ENCODE measurements at regions not wholly inside any gene's neighbourhood (a gene's known extent, or its start where the extent isn't known, plus 50 kb on each side); places are given as distances from the start of the nearest gene placed in this dataset.
"Not testable (repeated sequence)": the region's sequence is repeated elsewhere in the genome, so short reads cannot be mapped to it uniquely, and the experiment has no call there.

DNA sequence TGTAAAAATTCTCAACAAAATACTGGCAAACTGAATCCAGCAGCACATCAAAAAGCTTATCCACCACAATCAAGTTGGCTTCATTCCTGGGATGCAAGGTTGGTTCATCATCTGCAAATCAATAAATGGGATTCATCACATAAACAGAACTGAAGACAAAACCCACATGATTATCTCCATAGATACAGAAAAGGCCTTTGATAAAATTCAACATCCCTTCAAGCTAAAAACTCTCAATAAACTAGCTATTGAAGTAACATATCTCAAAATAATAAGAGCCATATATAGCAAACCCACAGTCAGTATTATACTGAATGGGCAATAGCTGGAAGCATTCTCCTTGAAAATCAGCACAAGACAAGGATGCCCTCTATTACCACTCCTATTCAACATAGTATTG lies 79.3 kb upstream of the ARHGAP42 start:
- not testable (repeated sequence) for H3K27me3 ChIP-seq (ENCODE audit: control insufficient read depth, insufficient read depth, low read length); H3K4me3 ChIP-seq (ENCODE audit: low read length); H3K36me3 ChIP-seq (ENCODE audit: control insufficient read depth, insufficient read depth, low read length); H3K4me1 ChIP-seq (ENCODE audit: control insufficient read depth, insufficient read depth, low read length); DNase-seq (ENCODE audit: low read depth, low spot score); H3K9me3 ChIP-seq (ENCODE audit: control insufficient read depth, insufficient read depth, low read length); H3K27ac ChIP-seq (ENCODE audit: low read length)

GRCh38 chr11:100612766-100613165 lies 74.3 kb upstream of the ARHGAP42 start:
- Histone ChIP-seq H3K9me3 (ENCODE audit: control insufficient read depth, insufficient read depth, low read length) (no peaks in the 10 kb centered on the region), H3K4me1 (ENCODE audit: control insufficient read depth, insufficient read depth, low read length) (no peaks in the 10 kb centered on the region), H3K27me3 (ENCODE audit: control insufficient read depth, insufficient read depth, low read length) (no peaks in the 10 kb centered on the region), H3K4me3 (ENCODE audit: low read length) (no peak overlapping the region), H3K36me3 (ENCODE audit: control insufficient read depth, insufficient read depth, low read length) (no peaks in the 10 kb centered on the region), H3K27ac (ENCODE audit: low read length) (no peak overlapping the region)
- no CpG with 5 or more reads among the region's 2 CpGs for WGBS (ENCODE audit: insufficient coverage, insufficient read length)
- no peak for DNase-seq (ENCODE audit: low read depth, low spot score)

DNA sequence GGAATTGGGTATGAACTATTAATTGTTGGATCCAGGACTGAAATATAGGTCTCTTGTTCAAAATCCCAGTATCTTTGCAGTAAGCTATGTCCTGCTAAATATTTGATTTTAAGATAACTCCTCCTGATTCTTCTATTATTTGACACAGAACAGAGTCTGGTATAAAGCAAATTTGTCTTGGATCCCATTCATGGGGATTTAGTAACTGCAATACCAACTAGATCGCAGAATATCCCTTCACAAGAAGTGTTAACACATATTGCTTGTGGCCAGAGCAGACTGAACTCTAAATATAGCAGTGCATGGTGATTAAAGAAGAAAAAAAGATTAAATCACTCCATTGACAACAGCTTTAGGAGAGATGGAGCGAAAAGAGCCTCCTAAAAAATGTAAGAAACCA lies 68.2 kb upstream of the ARHGAP42 start:
- Histone ChIP-seq H3K36me3 (ENCODE audit: control insufficient read depth, insufficient read depth, low read length) (no peaks in the 10 kb centered on the region), H3K27me3 (ENCODE audit: control insufficient read depth, insufficient read depth, low read length) (no peaks in the 10 kb centered on the region), H3K9me3 (ENCODE audit: control insufficient read depth, insufficient read depth, low read length) (peaks cover 3% of the 10 kb centered on the region), H3K27ac (ENCODE audit: low read length) (no peak overlapping the region), H3K4me3 (ENCODE audit: low read length) (no peak overlapping the region), H3K4me1 (ENCODE audit: control insufficient read depth, insufficient read depth, low read length) (peaks cover 2% of the 10 kb centered on the region; the same call in 1 of the 2 replicates)
- no CpG with 5 or more reads among the region's 2 CpGs for WGBS (ENCODE audit: insufficient coverage, insufficient read length)
- DNase-seq (ENCODE audit: low read depth, low spot score) = no peak

- H3K4me1 ChIP-seq (ENCODE audit: control insufficient read depth, insufficient read depth, low read length) = peaks cover 2% of the 10 kb centered on the region; the same call in 1 of the 2 replicates
- no peak overlapping the region for H3K4me3 ChIP-seq (ENCODE audit: low read length)
- no peak for DNase-seq (ENCODE audit: low read depth, low spot score)
- peaks cover 3% of the 10 kb centered on the region for H3K9me3 ChIP-seq (ENCODE audit: control insufficient read depth, insufficient read depth, low read length)
- no peaks in the 10 kb centered on the region for H3K27me3 ChIP-seq (ENCODE audit: control insufficient read depth, insufficient read depth, low read length)
- H3K36me3 ChIP-seq (ENCODE audit: control insufficient read depth, insufficient read depth, low read length) = no peaks in the 10 kb centered on the region
- no peak overlapping the region for H3K27ac ChIP-seq (ENCODE audit: low read length)
- WGBS (ENCODE audit: insufficient coverage, insufficient read length) = no CpG with 5 or more reads among the region's 2 CpGs
These were observed 67.6 kb upstream of the ARHGAP42 start for GRCh38 chr11:100619484-100619883.

DNA sequence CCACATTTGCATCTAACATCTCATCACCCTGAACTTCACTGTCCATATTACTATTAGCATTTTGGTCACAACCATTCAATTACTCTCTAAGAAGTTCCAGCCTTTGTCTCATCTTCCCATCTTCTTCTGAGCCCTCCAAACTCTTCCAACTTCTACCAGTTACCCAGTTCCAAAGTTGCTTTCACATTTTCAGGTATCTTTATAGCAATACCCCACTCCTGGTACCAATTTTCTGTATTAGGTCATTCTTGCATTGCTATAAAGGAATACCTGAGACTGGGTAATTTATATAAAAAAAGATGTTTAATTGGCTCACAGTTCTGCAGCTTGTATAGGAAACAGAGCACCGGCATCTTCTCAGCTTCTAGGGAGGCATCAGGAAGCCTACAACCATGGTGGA lies 64.7 kb upstream of the ARHGAP42 start:
- no peaks in the 10 kb centered on the region for H3K36me3 ChIP-seq (ENCODE audit: control insufficient read depth, insufficient read depth, low read length)

DNA sequence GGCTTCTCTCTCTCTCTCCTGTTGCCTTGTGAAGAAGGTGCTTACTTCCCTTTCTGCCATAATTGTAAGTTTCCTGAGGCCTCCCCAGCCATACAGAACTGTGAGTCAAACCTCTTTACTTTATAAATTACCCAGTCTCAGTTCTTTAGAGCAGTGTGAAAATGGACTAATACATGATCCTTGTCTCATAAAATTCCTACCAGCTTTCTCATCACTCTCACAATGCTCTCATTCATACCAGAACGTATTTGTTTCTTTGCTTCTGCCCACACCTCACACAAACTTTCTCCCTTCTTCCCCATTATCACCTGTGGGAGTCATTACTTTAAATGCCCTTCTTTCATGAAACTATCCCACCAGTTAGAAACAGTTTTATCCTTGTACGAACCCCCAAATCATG lies 62.7 kb upstream of the ARHGAP42 start:
- no peak for DNase-seq (ENCODE audit: low read depth, low spot score)
- peaks cover 3% of the 10 kb centered on the region for H3K9me3 ChIP-seq (ENCODE audit: control insufficient read depth, insufficient read depth, low read length)
- no CpG with 5 or more reads among the region's 2 CpGs for WGBS (ENCODE audit: insufficient coverage, insufficient read length)
- no peak overlapping the region for H3K27ac ChIP-seq (ENCODE audit: low read length)
- H3K27me3 ChIP-seq (ENCODE audit: control insufficient read depth, insufficient read depth, low read length) = no peaks in the 10 kb centered on the region
- peaks cover 2% of the 10 kb centered on the region; the same call in 1 of the 2 replicates for H3K4me1 ChIP-seq (ENCODE audit: control insufficient read depth, insufficient read depth, low read length)
- no peak overlapping the region for H3K4me3 ChIP-seq (ENCODE audit: low read length)
- no peaks in the 10 kb centered on the region for H3K36me3 ChIP-seq (ENCODE audit: control insufficient read depth, insufficient read depth, low read length)

More for the DNA sequence above, 64.7 kb upstream of the ARHGAP42 start:
- H3K27ac ChIP-seq (ENCODE audit: low read length) = no peak overlapping the region
- DNase-seq (ENCODE audit: low read depth, low spot score) = no peak
- peaks cover 2% of the 10 kb centered on the region; the same call in 1 of the 2 replicates for H3K4me1 ChIP-seq (ENCODE audit: control insufficient read depth, insufficient read depth, low read length)
- H3K9me3 ChIP-seq (ENCODE audit: control insufficient read depth, insufficient read depth, low read length) = peaks cover 3% of the 10 kb centered on the region
- H3K27me3 ChIP-seq (ENCODE audit: control insufficient read depth, insufficient read depth, low read length) = no peaks in the 10 kb centered on the region
- H3K4me3 ChIP-seq (ENCODE audit: low read length) = no peak overlapping the region
- no CpG with 5 or more reads among the region's 1 CpG for WGBS (ENCODE audit: insufficient coverage, insufficient read length)

GRCh38 chr11:100625041-100625440 lies 62.0 kb upstream of the ARHGAP42 start:
- no CpG with 5 or more reads among the region's 4 CpGs for WGBS (ENCODE audit: insufficient coverage, insufficient read length)
- Histone ChIP-seq H3K4me1 (ENCODE audit: control insufficient read depth, insufficient read depth, low read length) (no peaks in the 10 kb centered on the region), H3K9me3 (ENCODE audit: control insufficient read depth, insufficient read depth, low read length) (peaks cover 3% of the 10 kb centered on the region), H3K36me3 (ENCODE audit: control insufficient read depth, insufficient read depth, low read length) (no peaks in the 10 kb centered on the region), H3K4me3 (ENCODE audit: low read length) (no peak overlapping the region), H3K27ac (ENCODE audit: low read length) (no peak overlapping the region), H3K27me3 (ENCODE audit: control insufficient read depth, insufficient read depth, low read length) (no peaks in the 10 kb centered on the region)
- DNase-seq (ENCODE audit: low read depth, low spot score) = no peak

- no CpG with 5 or more reads among the region's 1 CpG for WGBS (ENCODE audit: insufficient coverage, insufficient read length)
- H3K4me1 ChIP-seq (ENCODE audit: control insufficient read depth, insufficient read depth, low read length) = no peaks in the 10 kb centered on the region
- no peaks in the 10 kb centered on the region for H3K9me3 ChIP-seq (ENCODE audit: control insufficient read depth, insufficient read depth, low read length)
- no peaks in the 10 kb centered on the region for H3K36me3 ChIP-seq (ENCODE audit: control insufficient read depth, insufficient read depth, low read length)
- no peaks in the 10 kb centered on the region for H3K27me3 ChIP-seq (ENCODE audit: control insufficient read depth, insufficient read depth, low read length)
- DNase-seq (ENCODE audit: low read depth, low spot score) = no peak
- no peak overlapping the region for H3K4me3 ChIP-seq (ENCODE audit: low read length)
- H3K27ac ChIP-seq (ENCODE audit: low read length) = no peak overlapping the region
These were observed 57.4 kb upstream of the ARHGAP42 start for GRCh38 chr11:100629671-100630070.

- no peaks in the 10 kb centered on the region for H3K9me3 ChIP-seq (ENCODE audit: control insufficient read depth, insufficient read depth, low read length)
- no peaks in the 10 kb centered on the region for H3K36me3 ChIP-seq (ENCODE audit: control insufficient read depth, insufficient read depth, low read length)
- WGBS (ENCODE audit: insufficient coverage, insufficient read length) = no CpG with 5 or more reads among the region's 2 CpGs
- DNase-seq (ENCODE audit: low read depth, low spot score) = no peak
- no peaks in the 10 kb centered on the region for H3K4me1 ChIP-seq (ENCODE audit: control insufficient read depth, insufficient read depth, low read length)
- H3K27ac ChIP-seq (ENCODE audit: low read length) = no peak overlapping the region
- no peak overlapping the region for H3K4me3 ChIP-seq (ENCODE audit: low read length)
- H3K27me3 ChIP-seq (ENCODE audit: control insufficient read depth, insufficient read depth, low read length) = no peaks in the 10 kb centered on the region
These were observed 56.2 kb upstream of the ARHGAP42 start for GRCh38 chr11:100630898-100631297.

DNA sequence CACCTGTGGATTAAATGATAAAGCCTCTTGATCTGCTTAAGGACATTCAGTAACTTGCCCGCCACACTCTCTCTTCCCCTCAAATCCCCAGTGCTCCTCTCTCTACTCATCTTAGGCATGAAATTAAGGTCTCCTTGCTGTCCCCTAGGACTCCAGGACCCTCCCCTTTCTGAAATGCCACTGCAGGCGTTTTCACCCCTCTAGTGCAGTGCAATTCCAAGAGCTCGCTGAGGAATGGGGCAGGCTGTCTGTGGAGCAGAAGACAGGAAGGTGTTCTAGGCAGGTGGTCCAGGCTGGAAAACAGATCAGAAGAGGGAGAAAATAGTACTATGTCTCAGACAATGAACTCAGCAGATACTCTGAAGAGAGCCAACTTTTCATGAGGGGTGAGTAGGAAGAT lies 55.8 kb upstream of the ARHGAP42 start:
- H3K27ac ChIP-seq (ENCODE audit: low read length) = no peak overlapping the region
- DNase-seq (ENCODE audit: low read depth, low spot score) = no peak
- no peaks in the 10 kb centered on the region for H3K27me3 ChIP-seq (ENCODE audit: control insufficient read depth, insufficient read depth, low read length)
- H3K4me3 ChIP-seq (ENCODE audit: low read length) = no peak overlapping the region
- H3K36me3 ChIP-seq (ENCODE audit: control insufficient read depth, insufficient read depth, low read length) = no peaks in the 10 kb centered on the region
- H3K9me3 ChIP-seq (ENCODE audit: control insufficient read depth, insufficient read depth, low read length) = no peaks in the 10 kb centered on the region
- no peaks in the 10 kb centered on the region for H3K4me1 ChIP-seq (ENCODE audit: control insufficient read depth, insufficient read depth, low read length)
- no CpG with 5 or more reads among the region's 3 CpGs for WGBS (ENCODE audit: insufficient coverage, insufficient read length)

DNA sequence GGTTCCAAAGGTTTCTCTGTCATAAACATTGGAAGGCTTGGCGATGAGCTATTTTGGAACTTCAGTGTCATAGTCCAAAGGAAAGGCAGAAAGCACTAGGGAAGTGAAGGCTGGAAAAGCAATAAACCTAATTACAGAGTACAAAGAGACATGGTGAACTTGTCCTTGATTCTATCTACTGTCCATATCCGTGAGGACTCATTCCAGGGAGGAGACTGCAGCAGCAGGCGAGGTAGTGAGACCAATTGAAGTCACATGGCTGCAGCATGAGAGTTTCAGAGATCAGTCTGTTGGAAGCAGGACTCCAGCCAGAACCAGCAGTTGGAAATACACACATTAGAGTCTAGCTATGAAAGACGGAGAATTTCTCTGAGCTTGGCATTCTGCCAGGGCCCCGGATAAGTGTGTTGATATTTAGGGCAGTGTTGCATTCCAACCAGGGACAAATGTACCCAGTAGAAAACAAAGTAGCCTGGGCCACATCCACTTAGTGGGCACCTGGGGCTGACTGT lies 54.1 kb upstream of the ARHGAP42 start:
- no peaks in the 10 kb centered on the region for H3K4me1 ChIP-seq (ENCODE audit: control insufficient read depth, insufficient read depth, low read length)
- H3K36me3 ChIP-seq (ENCODE audit: control insufficient read depth, insufficient read depth, low read length) = no peaks in the 10 kb centered on the region
- no peak overlapping the region for H3K27ac ChIP-seq (ENCODE audit: low read length)
- no peaks in the 10 kb centered on the region for H3K27me3 ChIP-seq (ENCODE audit: control insufficient read depth, insufficient read depth, low read length)
- no peaks in the 10 kb centered on the region for H3K9me3 ChIP-seq (ENCODE audit: control insufficient read depth, insufficient read depth, low read length)
- WGBS (ENCODE audit: insufficient coverage, insufficient read length) = no CpG with 5 or more reads among the region's 5 CpGs
- no peak overlapping the region for H3K4me3 ChIP-seq (ENCODE audit: low read length)
- no peak for DNase-seq (ENCODE audit: low read depth, low spot score)

Data from iPS DF 6.9 (cell line).